Endothelial cell of umbilical vein (primary cell): ENCODE measurements at regions not wholly inside any gene's neighbourhood (a gene's known extent, or its start where the extent isn't known, plus 50 kb on each side); places are given as distances from the start of the nearest gene placed in this dataset.

ENCODE experiments used
- BruUV-seq: library from RNA; stranded (reverse); fragments of 400-500 nt; replicated peaks from 2 replicates; lab custom pipeline; 2021; lab: Mats Ljungman, UMichigan
- CTCF ChIA-PET: fragments of 300-600, 350-600 bp; sonication (Branson Sonifier 250); formaldehyde crosslinking; loops from one replicate; lab custom pipeline; 2021; ENCODE audit warnings: antibody characterized with exemption, inconsistent platforms; lab: Charles Lee
- POLR2A ChIA-PET: fragments of 300-600, 350-600 bp; sonication (Branson Sonifier 250); formaldehyde crosslinking; loops from one replicate; lab custom pipeline; 2021; ENCODE audit warnings: antibody characterized with exemption, inconsistent platforms; lab: Charles Lee
- DNase-seq: peaks from one replicate; pipeline ENCODE4 v3.0.0-alpha.2; 2011; ENCODE audit warnings: low read depth, low spot score
- FAIRE-seq: peaks from 2 replicates; lab custom pipeline; 2011; peaks lifted over from hg19 to GRCh38; lab: Jason Lieb, UNC
- H2AFZ ChIP-seq: 2 replicates; pipeline ENCODE4 v1.6.0; 2012; ENCODE audit warnings: low read depth, low read length, control low read depth, inconsistent platforms
- H3K27ac ChIP-seq: 2 replicates; pipeline ENCODE4 v1.5.1; 2011; ENCODE audit warnings: low read depth, mild to moderate bottlenecking, control low read depth, low read length, moderate library complexity; ENCODE audit not compliant: insufficient read depth
- H3K27me3 ChIP-seq, 2 experiments: 2 replicates each; pipeline versions ENCODE4 v1.6.0 to v1.6.1; 2011; ENCODE audit warnings: low read length in 2 of 2, mixed read lengths in 1 of 2; ENCODE audit not compliant: control insufficient read depth in 2 of 2, insufficient read depth in 2 of 2
- H3K36me3 ChIP-seq, 2 experiments: 2 replicates in 1 of 2; 3 replicates in 1 of 2; pipeline ENCODE4 v1.5.1; 2011; ENCODE audit warnings: low read length in 2 of 2, mild to moderate bottlenecking in 1 of 2, moderate library complexity in 1 of 2; ENCODE audit not compliant: control insufficient read depth in 2 of 2, insufficient read depth in 2 of 2; ENCODE audit errors: extremely low read depth in 1 of 2
- H3K4me1 ChIP-seq: 3 replicates; pipeline ENCODE4 v1.5.1; 2011; ENCODE audit warnings: mild to moderate bottlenecking, low read length; ENCODE audit not compliant: control insufficient read depth, insufficient read depth; ENCODE audit errors: extremely low read depth
- H3K4me2 ChIP-seq: 2 replicates; pipeline ENCODE4 v1.6.1; 2011; ENCODE audit warnings: low read length, control low read depth, mixed read lengths; ENCODE audit not compliant: insufficient read depth
- H3K4me3 ChIP-seq, 3 experiments: fragments of 200-600 bp in 1 of 3; sonication (generic), shearing (Covaris generic) in 1 of 3; replicated peaks in 1 of 3; 2 replicates each; pipeline ENCODE4 v1.5.1; 2011 to 2016; ENCODE audit warnings: control low read depth in 3 of 3, low read length in 3 of 3, mild to moderate bottlenecking in 2 of 3, inconsistent platforms in 1 of 3, low read depth in 1 of 3, moderate library complexity in 1 of 3; ENCODE audit not compliant: insufficient read depth in 1 of 3
- H3K79me2 ChIP-seq: 2 replicates; pipeline ENCODE4 v1.6.0; 2012; ENCODE audit warnings: low read length, inconsistent platforms; ENCODE audit not compliant: control insufficient read depth, insufficient read depth
- H3K9ac ChIP-seq: replicated peaks from 2 replicates; pipeline ENCODE3; 2011; ENCODE audit warnings: low read length, control low read depth; ENCODE audit not compliant: insufficient read depth; ENCODE audit errors: extremely low read depth
- H3K9me1 ChIP-seq: replicated peaks from 3 replicates; pipeline ENCODE4 v1.6.0; 2011; ENCODE audit warnings: mild to moderate bottlenecking, low read length; ENCODE audit not compliant: control insufficient read depth, insufficient read depth; ENCODE audit errors: extremely low read depth
- H3K9me3 ChIP-seq: replicated peaks from 2 replicates; pipeline ENCODE4 v1.5.1; 2012; ENCODE audit warnings: low read length, inconsistent platforms; ENCODE audit not compliant: control insufficient read depth, insufficient read depth
- H4K20me1 ChIP-seq: replicated peaks from 2 replicates; pipeline ENCODE3; 2011; ENCODE audit warnings: mild to moderate bottlenecking, low read length; ENCODE audit not compliant: control insufficient read depth, insufficient read depth; ENCODE audit errors: extremely low read depth
- EZH2 ChIP-seq: IDR thresholded peaks from 2 replicates; pipeline ENCODE4 v1.6.1; 2012; ENCODE audit warnings: borderline replicate concordance, low read depth, mild to moderate bottlenecking, moderate library complexity, low read length, inconsistent platforms; ENCODE audit not compliant: severe bottlenecking
- FOS ChIP-seq: IDR thresholded peaks from 2 replicates; pipeline ENCODE4 v1.6.1; 2011; ENCODE audit warnings: mild to moderate bottlenecking, low read length, moderate library complexity, borderline replicate concordance; ENCODE audit not compliant: insufficient read depth
- GATA2 ChIP-seq: IDR thresholded peaks from 2 replicates; pipeline ENCODE4 v1.7.0; 2011; ENCODE audit warnings: low read depth, mild to moderate bottlenecking, moderate library complexity, mixed read lengths, low read length; ENCODE audit not compliant: insufficient read length, insufficient read depth
- JUN ChIP-seq: IDR thresholded peaks from 2 replicates; pipeline ENCODE4 v1.6.1; 2011; ENCODE audit warnings: borderline replicate concordance, low read depth; ENCODE audit not compliant: insufficient read length, insufficient read depth
- MYC ChIP-seq: IDR thresholded peaks from one replicate; pipeline ENCODE4 v1.6.1; 2011; ENCODE audit warnings: mild to moderate bottlenecking, low read depth, low read length
- POLR2A ChIP-seq: IDR thresholded peaks from 2 replicates; pipeline ENCODE4 v1.6.1; 2012; ENCODE audit warnings: low read depth, mild to moderate bottlenecking, control low read depth, low read length
- POLR2AphosphoS5 ChIP-seq: IDR thresholded peaks from 2 replicates; pipeline ENCODE4 v1.6.1; 2012; ENCODE audit warnings: low read depth, mild to moderate bottlenecking, control low read depth, low read length, moderate library complexity; ENCODE audit not compliant: insufficient read depth
- dilution Hi-C: fragments of 300-500 bp; cut with MboI; formaldehyde crosslinking; loops from one replicate; pipeline ENCODE4 v1.15.0; 2019; ENCODE audit warnings: low sequenced_read_pairs; ENCODE audit not compliant: extremely low pct_ligation_motif_present
- intact Hi-C: fragments of 100-400 bp; cut with micrococcal nuclease; formaldehyde crosslinking; loops from one replicate; pipeline ENCODE4 v1.10.0; 2022
- TF ChIP-seq, protein P1 (sequence below), 2 donors: IDR thresholded peaks; 1 replicate in 1 of 2; 2 replicates in 1 of 2; pipeline ENCODE4 v1.5.1; 2011; ENCODE audit warnings: low read length in 2 of 2, mild to moderate bottlenecking in 2 of 2, moderate library complexity in 2 of 2, control low read depth in 1 of 2, inconsistent platforms in 1 of 2, low read depth in 1 of 2; ENCODE audit not compliant: insufficient read depth in 1 of 2; ENCODE audit errors: extremely low read depth in 1 of 2
- TF ChIP-seq, protein P2 (sequence below): IDR thresholded peaks from 2 replicates; pipeline ENCODE4 v1.6.1; 2011; ENCODE audit not compliant: insufficient read depth, insufficient read length

GRCh38 chr12:69064734-69065443, 131.9 kb upstream of the CPM start:
- Histone ChIP-seq H3K36me3 (no peaks in the 10 kb centered on the region), H4K20me1 (no peaks in the 10 kb centered on the region), H3K4me3 (no peak overlapping the region), H3K79me2 (no peaks in the 10 kb centered on the region), H3K9ac (no peak overlapping the region), H3K9me1 (no peaks in the 10 kb centered on the region), H3K27ac (no peak overlapping the region), H2AFZ (no peak overlapping the region), H3K9me3 (no peaks in the 10 kb centered on the region), H3K27me3 (peaks cover 12 to 28% of the 10 kb centered on the region in 2 experiments), H3K4me1 (peaks cover 11% of the 10 kb centered on the region), H3K4me2 (no peak overlapping the region)
- intact Hi-C loops (no loop called here), dilution Hi-C loops (no loop called here)
- CTCF ChIA-PET, result interaction anchor here (1.6 kb wide), 1 partner anchor 12 kb away, joined by 5 read pairs; no protein-coding TSS in a partner anchor
- POLR2A ChIA-PET, result no interaction called here
- FAIRE-seq (no peak), DNase-seq (no peak)
- TF ChIP-seq GATA2, result no peak
- TF ChIP-seq, protein P1, sequence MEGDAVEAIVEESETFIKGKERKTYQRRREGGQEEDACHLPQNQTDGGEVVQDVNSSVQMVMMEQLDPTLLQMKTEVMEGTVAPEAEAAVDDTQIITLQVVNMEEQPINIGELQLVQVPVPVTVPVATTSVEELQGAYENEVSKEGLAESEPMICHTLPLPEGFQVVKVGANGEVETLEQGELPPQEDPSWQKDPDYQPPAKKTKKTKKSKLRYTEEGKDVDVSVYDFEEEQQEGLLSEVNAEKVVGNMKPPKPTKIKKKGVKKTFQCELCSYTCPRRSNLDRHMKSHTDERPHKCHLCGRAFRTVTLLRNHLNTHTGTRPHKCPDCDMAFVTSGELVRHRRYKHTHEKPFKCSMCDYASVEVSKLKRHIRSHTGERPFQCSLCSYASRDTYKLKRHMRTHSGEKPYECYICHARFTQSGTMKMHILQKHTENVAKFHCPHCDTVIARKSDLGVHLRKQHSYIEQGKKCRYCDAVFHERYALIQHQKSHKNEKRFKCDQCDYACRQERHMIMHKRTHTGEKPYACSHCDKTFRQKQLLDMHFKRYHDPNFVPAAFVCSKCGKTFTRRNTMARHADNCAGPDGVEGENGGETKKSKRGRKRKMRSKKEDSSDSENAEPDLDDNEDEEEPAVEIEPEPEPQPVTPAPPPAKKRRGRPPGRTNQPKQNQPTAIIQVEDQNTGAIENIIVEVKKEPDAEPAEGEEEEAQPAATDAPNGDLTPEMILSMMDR (IDR thresholded peaks at IDR 0.05; ENCODE audit: extremely low read depth in 1 of 2, insufficient read depth in 1 of 2, low read depth in 1 of 2, low read length in 2 of 2), result no peak
- TF ChIP-seq POLR2A, result no peak
- TF ChIP-seq POLR2AphosphoS5, result no peak
- no TSS peak for BruUV-seq

DNA sequence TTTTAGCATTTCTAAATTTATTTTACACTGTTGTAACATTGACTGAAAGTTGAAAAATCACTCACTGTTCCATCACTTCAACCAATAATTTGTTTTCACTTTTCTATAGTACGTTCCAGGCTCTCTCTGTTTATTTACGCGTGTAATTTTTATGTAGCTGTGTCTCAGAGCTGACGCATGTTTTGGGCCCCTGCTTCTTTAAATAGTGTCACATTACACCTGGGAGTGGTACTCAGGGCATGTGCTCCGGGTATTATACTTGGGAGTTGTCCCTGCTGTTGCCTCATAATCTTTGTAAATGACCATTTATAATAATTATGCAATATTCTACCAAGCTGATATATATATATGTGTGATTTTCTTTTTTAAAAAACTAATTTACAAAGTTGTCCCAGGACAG, 132.8 kb upstream of the CPM start:
- Histone ChIP-seq H3K27ac (no peak overlapping the region), H3K4me3 (no peak overlapping the region), H4K20me1 (no peaks in the 10 kb centered on the region), H3K4me2 (no peak overlapping the region), H3K9me1 (no peaks in the 10 kb centered on the region), H3K9me3 (no peaks in the 10 kb centered on the region), H3K79me2 (no peaks in the 10 kb centered on the region), H3K27me3 (peaks cover 12 to 28% of the 10 kb centered on the region in 2 experiments), H2AFZ (no peak overlapping the region), H3K9ac (no peak overlapping the region), H3K4me1 (peaks cover 19% of the 10 kb centered on the region), H3K36me3 (no peaks in the 10 kb centered on the region)
- DNase-seq (no peak), FAIRE-seq (no peak)
- BruUV-seq, result no TSS peak
- dilution Hi-C loops, result no loop called here
- intact Hi-C loops, result no loop called here
- CTCF ChIA-PET, result interaction anchor here (1.6 kb wide), 1 partner anchor 13 kb away, joined by 5 read pairs; no protein-coding TSS in a partner anchor
- POLR2A ChIA-PET, result no interaction called here
- TF ChIP-seq FOS, result no peak
- no peak for TF ChIP-seq GATA2
- TF ChIP-seq, protein P2, sequence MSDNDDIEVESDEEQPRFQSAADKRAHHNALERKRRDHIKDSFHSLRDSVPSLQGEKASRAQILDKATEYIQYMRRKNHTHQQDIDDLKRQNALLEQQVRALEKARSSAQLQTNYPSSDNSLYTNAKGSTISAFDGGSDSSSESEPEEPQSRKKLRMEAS, result no peak
- no peak for TF ChIP-seq JUN
- TF ChIP-seq POLR2A, result no peak
- TF ChIP-seq EZH2, result no peak
- no peak for TF ChIP-seq POLR2AphosphoS5
- TF ChIP-seq, protein P1 (IDR thresholded peaks at IDR 0.05; ENCODE audit: extremely low read depth in 1 of 2, insufficient read depth in 1 of 2, low read depth in 1 of 2, low read length in 2 of 2), result no peak
- TF ChIP-seq MYC, result no peak
